Superior temporal gyrus (tissue), 1 donor: ENCODE measurements at regions not wholly inside any gene's neighbourhood (a gene's known extent, or its start where the extent isn't known, plus 50 kb on each side); places are given as distances from the start of the nearest gene placed in this dataset.
A peak's percentile ranks its signal among the peaks of the same experiment; 100 is the strongest.

Source experiments
- DNase-seq: peaks from one replicate; pipeline ENCODE4 v3.0.0-alpha.2; 2016; ENCODE audit errors: extremely low spot score

DNA sequence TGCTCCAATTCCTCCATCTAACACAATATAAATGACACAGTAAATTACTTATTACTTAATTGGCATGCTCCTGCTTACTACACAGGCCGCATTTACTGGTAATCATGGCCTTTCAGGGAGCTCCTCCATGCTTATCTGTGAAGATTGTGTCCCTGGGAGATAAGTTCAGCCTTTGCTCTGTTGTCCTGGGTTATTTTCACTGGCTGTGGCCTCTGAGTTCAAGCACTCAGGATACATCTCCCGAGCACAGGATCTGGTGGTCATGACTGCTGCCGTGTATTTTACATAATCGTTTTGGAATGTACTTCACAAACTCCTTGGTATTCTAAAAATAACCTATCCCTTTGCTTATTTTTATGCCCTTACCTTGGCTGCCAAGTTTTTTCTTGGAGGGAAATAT, 215.7 kb downstream of the ICE1 start:
- no peak for DNase-seq

DNA sequence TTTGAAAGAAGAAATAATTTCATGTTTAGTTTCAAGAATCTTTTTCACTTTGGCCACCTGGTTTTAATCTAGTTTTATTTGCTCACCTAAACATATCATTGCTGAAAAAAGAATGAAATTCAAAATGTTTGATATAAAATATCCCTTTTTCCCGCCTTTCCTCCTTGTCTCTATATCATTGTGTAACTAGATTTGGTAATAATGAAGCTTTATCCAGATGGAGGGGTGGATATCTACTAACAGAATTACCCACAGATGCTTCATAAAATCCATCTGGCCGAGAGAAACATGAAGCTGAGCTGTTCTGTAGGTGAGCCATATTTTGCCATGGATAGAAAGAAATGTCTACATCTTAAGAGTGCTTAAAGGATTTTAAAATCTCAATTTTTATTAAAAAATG, 214.7 kb downstream of the ICE1 start:
- DNase-seq: no peak

- DNase-seq: peak; percentile 55
Observed at GRCh38 chr5:5634817-5635216, 212.3 kb downstream of the ICE1 start.

DNA sequence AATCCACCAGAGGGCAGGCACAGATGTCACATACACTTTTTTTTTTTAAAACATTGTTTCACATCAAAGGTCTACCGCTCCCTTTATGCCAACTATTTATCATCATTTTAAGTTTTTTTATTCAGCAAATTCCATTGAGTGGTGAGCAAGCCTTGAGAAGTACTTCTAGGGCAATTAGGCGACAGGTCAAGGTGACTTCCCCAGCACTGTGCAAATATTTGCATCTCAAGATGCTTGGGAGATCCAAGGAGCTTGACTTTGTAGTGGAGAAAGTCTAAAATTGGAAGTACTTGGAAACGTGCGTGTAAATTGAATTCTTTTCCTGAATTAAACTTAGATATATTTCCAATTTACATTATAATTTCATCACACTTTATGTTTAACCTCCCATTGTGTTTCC, 211.1 kb downstream of the ICE1 start:
- DNase-seq: no peak

DNA sequence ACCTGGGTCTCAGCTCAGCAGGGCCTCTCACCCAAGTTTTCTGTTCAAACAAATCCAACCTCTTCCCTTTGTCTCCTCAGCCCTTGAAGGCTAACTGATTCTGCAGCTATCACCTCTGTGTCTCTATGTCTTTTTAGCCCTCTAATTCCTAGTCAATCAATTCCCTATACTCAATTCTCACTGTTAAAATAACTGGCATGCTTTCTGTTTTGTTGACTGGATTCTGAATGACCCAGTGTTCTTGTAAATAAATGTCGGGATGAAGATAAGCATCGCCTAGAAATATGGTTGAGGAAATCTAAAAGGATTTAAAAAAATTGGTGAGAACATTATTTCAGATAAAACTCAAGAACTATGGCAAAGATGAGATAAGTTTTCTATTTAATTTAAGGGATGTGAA, 210.2 kb downstream of the ICE1 start:
- no peak for DNase-seq

DNA sequence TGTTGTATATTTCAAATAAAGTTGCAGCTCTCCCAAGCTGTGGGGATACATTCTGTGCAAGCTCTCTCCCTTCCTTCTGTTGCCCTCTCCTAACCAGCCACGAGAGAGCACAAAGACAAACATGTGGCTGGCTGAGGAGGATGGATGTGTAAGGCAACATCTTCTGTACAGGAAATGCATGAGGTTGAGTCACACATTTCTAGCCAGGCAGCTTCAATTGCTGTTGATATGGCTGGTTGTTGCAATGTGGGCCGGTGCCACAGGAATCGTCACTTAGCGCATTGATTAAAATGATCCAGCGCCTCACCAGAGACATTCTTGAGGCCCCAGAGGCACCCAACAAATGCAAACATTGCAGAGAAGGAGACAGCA, 207.1 kb downstream of the ICE1 start:
- DNase-seq: no peak

GRCh38 chr5:5628866-5629606, 206.6 kb downstream of the ICE1 start:
- no peak for DNase-seq

- DNase-seq: no peak
Observed at GRCh38 chr5:5626412-5626811, 203.9 kb downstream of the ICE1 start.

DNA sequence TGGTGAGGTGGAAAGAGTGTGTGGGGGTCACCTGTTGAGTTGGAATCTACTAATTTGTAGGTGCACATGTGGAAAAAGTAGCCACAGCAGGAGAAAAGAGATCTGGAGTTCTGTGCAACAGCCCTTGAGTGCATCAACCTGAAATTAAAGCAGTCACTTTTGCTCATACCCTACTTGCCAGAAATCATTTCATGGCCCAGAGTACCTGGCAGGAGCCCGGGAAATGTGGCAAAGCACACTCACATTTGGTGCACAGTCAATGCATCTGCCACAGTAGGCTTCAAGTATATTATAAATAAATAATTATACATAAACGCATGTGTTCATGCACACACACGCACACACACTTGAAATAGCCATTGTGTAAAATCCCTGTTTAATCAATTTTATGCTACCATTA, 203.0 kb downstream of the ICE1 start:
- no peak for DNase-seq

GRCh38 chr5:5623397-5623796, 200.9 kb downstream of the ICE1 start:
- DNase-seq: no peak

DNA sequence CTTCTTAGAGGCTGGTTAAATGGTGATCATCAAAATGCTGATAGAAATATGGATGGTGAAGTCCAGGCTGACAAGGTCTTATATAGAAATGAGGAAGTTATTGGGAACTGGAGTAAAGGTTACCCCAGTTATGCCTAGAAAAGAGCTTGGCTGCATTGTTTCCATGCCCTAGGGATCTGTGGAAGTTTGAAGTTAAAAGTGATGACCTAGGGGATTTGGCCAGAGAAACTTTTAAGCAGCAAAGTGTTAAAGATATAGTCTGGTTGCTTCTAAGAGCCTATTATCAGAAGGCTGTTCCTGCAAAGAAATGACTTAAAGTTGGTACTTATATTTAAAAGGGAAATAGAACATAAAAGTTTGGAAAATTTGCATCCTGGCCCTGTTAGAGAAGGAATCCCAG, 200.3 kb downstream of the ICE1 start:
- no peak for DNase-seq

- DNase-seq: no peak
Observed at GRCh38 chr5:5619546-5619945, 197.1 kb downstream of the ICE1 start.

DNA sequence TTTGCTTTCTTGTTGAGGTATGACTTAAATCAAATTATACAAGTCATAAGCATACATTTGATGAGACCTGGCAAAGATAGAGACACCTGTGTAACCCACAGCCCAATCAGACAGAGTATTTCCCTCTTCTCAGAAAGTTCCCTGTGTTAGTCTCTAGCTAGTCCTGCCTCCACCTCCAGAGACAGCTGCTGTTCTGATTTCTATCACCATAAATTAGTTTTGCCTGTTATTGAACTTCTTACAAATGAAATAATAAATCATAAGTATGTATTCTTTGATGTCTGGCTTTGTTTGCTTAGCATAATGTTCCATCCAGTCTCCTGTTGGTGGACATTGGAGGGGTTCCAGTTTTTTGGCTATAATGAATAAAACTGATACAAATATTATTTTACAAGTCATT, 194.5 kb downstream of the ICE1 start:
- no peak for DNase-seq

DNA sequence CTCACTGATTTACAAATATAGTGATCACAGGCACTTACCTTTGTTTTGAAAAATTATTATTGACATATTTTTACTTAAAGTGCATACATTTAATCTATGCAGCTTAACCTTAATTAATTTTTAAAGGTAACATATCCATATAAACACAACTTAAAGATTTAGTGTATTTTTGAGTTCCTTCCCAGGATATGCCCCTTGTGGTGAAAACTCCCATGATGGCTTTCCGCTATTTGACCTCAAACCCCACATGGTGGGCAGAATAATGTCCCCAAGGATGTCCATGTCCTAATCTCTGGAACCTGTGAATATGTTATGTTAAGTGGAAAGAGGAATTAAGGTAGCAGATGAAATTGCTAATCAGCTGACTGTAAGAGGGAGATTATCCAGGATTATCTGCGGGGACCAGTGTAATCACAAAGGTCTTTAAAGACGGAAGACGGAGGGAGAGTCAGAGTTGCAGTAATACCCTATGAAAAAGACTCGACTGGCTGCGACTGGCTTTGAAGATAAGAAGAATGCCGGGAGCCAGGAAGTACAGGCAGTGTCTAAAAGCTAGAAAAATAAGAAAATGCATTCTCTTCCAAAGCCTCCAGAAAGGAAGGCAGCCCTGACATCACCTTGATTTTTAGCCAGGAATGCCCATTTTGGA, 193.9 kb downstream of the ICE1 start:
- no peak for DNase-seq

DNA sequence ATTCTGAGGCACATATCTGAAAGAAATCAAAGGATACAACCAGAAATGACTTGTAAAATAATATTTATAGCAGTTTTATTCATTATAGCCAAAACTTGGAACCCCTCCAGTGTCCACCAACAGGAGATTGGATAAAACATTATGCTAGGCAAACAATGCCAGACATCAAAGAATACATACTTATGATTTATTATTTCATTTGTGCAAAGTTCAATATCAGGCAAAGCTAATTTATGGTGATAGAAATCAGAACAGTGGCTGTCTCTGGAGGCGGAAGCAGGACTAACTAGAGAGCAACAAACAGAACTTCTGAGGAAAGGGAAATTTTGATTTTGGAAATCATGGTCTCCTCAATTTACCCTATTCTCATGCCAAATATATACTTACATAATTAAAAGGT, 193.1 kb downstream of the ICE1 start:
- DNase-seq: no peak

DNA sequence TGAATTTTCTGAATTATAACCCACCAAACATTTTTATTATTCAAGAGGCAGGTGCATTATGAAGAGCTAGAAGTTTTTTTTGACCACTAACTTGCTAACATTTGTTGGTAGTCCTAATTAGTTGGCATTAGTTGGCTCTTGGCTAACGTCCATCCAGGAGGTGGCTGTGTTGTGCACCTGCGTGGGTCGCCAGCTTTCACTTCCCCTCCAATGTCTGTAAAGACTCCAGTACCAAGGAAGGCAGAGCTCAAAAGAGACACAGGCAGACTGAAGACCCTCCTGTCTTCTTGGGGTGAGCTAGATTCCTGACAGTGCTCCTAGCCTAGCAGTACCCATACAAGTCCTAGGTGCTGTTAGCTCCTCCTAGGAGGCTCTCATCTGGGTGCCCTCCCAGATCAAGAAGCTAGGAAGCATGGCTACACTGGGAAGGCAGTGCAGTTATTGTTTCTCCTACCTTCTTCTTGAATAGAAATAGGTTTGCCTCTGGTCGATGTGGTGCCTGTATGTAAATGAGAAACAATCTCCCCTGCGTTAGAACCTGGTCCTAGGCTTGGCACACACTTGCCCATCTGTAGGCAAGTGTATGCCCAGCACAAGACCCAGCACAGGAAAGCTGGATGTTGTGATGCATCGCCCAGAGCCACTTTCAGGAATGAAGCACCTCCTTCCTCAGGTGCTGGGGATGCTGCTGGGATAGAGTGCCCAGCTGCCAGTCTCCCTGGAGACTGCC, 190.9 kb downstream of the ICE1 start:
- DNase-seq: no peak

GRCh38 chr5:5612096-5612495, 189.6 kb downstream of the ICE1 start:
- DNase-seq: no peak

GRCh38 chr5:5609935-5610334, 187.5 kb downstream of the ICE1 start:
- DNase-seq: no peak

DNA sequence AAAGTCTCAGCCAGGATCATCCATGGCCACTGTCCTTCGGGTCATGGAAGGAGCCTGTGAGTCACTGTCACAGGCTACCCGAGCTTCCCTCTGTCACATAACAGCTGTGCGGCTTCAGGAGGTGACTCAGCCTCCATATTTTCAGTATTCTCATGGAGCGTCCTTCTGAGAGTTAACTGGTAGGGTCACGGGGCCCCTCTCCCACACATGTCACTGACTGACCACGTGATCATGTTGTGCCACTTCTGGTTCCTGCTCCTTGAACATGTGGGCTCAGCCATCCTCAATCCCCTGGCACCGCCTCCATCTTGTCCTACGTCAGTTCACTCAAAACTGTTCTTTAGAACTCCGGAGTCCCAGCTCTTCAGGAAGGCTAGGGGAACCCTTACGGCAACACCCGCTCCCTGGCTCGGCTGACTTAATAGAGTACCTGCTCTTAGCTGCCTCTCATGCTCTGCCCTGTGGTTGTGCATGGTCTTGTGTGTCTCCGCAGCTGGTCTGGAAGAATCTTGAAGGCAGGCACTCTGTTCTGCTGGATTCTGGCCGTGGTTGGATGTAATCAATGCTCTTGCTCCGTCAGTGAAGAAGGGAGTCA, 182.8 kb downstream of the ICE1 start:
- DNase-seq: no peak

DNA sequence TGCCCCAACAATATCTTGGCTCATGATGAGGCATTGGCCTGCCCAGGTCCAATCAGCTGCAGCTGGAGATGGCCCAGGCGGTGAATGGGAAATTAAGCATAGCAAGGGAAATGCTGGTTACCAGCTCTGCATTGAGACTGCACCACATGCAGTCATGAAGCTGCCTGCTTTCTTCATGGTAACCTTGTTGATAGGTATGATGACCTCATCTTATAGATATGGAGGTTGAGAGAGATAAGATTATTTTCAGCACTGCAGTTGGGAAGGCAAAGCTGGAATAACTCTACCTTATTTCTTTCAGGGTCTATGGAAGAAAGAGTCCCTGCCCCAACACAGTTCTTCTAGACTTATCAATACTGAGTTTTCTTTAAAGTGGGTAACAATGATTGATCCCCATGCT, 180.1 kb downstream of the ICE1 start:
- DNase-seq: no peak

DNA sequence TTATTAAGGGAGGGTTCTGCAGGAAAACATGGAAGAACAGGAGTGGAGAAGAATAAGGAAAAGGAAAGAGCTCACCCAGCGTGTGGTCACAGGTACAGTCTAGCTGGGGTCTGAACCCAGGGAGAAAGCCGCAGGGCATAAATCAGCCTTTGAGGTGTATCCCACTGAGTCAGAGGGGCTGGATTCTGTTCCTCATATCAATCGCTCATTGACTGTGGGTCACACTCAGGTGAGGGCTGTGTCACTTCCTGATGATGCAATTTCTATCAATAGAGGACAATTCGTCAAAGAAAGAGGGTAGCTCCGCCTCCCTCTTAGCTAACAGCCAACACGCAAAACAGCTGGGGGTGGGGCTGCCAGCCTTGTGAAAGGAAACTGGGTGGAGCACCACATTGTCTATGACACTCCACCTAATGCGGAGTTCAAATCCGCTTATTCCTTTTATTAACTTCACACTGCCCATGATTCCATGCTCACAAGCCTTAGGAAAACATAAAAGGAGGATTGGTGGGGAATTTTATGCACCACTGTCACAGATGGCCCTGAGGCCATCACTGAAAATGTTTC, 176.2 kb downstream of the ICE1 start:
- no peak for DNase-seq

- no peak for DNase-seq
Observed at GRCh38 chr5:5593391-5593790, 170.9 kb downstream of the ICE1 start.
